HAP-1 (cell line): ENCODE measurements at regions not wholly inside any gene's neighbourhood (a gene's known extent, or its start where the extent isn't known, plus 50 kb on each side); places are given as distances from the start of the nearest gene placed in this dataset.
A peak's percentile ranks its signal among the peaks of the same experiment; 100 is the strongest.
"Not testable (repeated sequence)": the region's sequence is repeated elsewhere in the genome, so short reads cannot be mapped to it uniquely, and the experiment has no call there.

Experiments used
- DNase-seq, 2 experiments: peaks; one replicate each; pipeline ENCODE4 v3.0.0-alpha.2; 2016 to 2020; ENCODE audit warnings: low spot score in 2 of 2
- H3K27me3 ChIP-seq: fragments of 250-450 bp; sonication (Bioruptor Pico); 2 replicates; pipeline ENCODE4 v1.5.1; 2020; ENCODE audit warnings: low read depth, mild to moderate bottlenecking, moderate library complexity
- H3K36me3 ChIP-seq: fragments of 250-450 bp; sonication (Bioruptor Pico); replicated peaks from 2 replicates; pipeline ENCODE4 v1.5.1; 2020; ENCODE audit warnings: mild to moderate bottlenecking
- H3K4me1 ChIP-seq: fragments of 250-450 bp; sonication (Bioruptor Pico); 2 replicates; pipeline ENCODE4 v1.5.1; 2020; ENCODE audit warnings: mild to moderate bottlenecking
- H3K4me3 ChIP-seq: fragments of 250-450 bp; sonication (Bioruptor Pico); 2 replicates; pipeline ENCODE4 v1.5.1; 2020; ENCODE audit warnings: mild to moderate bottlenecking, moderate library complexity
- H3K9me3 ChIP-seq: fragments of 250-450 bp; sonication (Bioruptor Pico); 2 replicates; pipeline ENCODE4 v1.5.1; 2020; ENCODE audit warnings: mild to moderate bottlenecking, moderate library complexity
- in situ Hi-C: fragments of 300-500 bp; cut with MboI; formaldehyde crosslinking; loops from 3 replicates; pipeline ENCODE4 v1.14.3; 2020; ENCODE audit warnings: low sequenced_read_pairs, inconsistent platforms, mixed read lengths

DNA sequence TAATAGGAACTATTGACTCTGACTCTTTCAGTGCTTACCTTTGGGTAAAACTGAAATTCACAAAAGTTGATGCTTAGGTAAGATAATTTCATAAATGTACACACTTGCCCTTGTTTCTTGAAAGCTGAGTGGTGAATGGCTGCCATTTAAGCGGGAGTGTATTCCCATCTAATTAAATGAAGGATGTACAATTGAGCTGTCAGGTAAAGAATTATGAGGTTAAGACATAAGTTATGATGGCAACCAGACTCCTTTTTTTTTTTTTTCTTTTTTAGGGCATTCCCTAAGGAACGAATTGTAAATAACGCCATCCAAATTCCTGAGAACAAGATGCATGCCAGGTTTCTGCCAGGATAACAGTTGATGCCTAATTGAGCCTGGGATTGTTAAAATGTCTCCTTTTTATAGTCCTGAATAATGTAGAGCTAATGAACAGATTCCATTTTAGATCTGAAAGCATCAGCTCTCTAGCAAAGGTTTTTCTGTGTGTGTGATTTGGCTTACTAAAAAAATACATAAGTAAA lies 199.7 kb downstream of the ISL1 start:
- Histone ChIP-seq H3K4me3 (no peak overlapping the region), H3K36me3 (no peaks in the 10 kb centered on the region), H3K27me3 (no peaks in the 10 kb centered on the region), H3K9me3 (no peaks in the 10 kb centered on the region), H3K4me1 (peaks cover 8% of the 10 kb centered on the region)
- in situ Hi-C loops, result no loop called here
- DNase-seq, result no peak

DNA sequence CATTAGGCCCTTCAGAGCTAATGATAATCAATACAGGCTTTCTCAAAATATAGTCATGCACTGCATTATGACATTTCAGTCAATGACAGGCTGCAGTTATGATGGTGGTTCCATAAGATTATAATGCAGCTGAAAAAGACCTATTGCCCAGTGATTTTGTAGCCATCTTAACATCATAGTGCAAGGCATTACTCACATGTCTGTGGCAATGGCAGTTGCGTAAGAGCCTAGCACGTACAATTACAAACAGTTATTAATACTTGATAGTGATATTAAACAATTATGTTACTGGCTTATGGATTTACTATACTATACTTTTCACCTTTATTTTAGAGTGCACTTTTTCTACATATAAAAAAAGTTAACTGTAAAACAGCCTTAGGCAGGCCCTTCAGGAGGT lies 214.8 kb downstream of the ISL1 start:
- H3K27me3 ChIP-seq, result no peaks in the 10 kb centered on the region
- H3K4me1 ChIP-seq, result no peaks in the 10 kb centered on the region
- no peaks in the 10 kb centered on the region for H3K36me3 ChIP-seq
- no peak overlapping the region for H3K4me3 ChIP-seq
- DNase-seq, result no peak
- H3K9me3 ChIP-seq, result no peaks in the 10 kb centered on the region
- in situ Hi-C loops, result no loop called here

DNA sequence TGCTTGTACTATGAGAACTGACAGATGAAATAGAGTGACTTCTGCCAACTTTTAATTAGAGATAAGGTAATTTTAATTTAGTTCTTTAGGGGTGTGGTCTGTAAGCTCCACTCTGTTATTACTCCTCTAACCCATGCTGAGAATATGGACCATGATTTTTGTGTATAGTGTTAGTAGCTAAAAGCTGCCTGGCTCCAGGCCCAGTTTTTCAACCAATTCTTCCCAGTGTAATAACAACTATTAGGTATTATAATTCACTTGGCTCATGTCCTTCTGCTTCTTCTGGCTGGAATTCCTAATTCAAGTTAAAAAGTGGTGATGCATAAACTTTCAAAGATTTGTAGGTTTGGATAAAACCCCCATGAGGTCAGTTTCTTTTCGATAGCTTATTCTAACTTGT lies 216.3 kb downstream of the ISL1 start:
- no peak for DNase-seq
- no peaks in the 10 kb centered on the region for H3K4me1 ChIP-seq
- H3K4me3 ChIP-seq, result no peak overlapping the region
- no peaks in the 10 kb centered on the region for H3K9me3 ChIP-seq
- in situ Hi-C loops, result no loop called here
- H3K36me3 ChIP-seq, result no peaks in the 10 kb centered on the region
- no peaks in the 10 kb centered on the region for H3K27me3 ChIP-seq

DNA sequence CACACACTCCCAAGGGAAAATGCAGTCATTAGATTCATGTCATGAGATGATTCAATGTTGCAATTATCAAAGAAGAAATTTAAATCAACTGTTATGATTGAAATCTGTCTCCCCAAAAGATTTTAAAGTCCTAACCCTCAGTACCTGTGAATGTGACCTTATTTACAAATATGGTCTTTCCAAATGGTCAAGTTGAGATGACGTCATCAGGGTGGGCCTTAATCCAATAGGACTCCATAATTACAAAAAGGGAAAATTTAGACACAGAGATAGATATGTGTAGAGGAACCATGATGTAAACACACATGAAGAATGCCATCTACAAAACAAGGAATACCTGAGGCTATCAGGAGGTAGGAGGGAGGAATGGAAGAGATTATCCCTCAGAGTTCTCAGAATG lies 221.1 kb downstream of the ISL1 start:
- DNase-seq, result no peak
- in situ Hi-C loops, result no loop called here
- no peak overlapping the region for H3K4me3 ChIP-seq
- H3K27me3 ChIP-seq, result no peaks in the 10 kb centered on the region
- no peaks in the 10 kb centered on the region for H3K9me3 ChIP-seq
- H3K4me1 ChIP-seq, result no peaks in the 10 kb centered on the region
- no peaks in the 10 kb centered on the region for H3K36me3 ChIP-seq

DNA sequence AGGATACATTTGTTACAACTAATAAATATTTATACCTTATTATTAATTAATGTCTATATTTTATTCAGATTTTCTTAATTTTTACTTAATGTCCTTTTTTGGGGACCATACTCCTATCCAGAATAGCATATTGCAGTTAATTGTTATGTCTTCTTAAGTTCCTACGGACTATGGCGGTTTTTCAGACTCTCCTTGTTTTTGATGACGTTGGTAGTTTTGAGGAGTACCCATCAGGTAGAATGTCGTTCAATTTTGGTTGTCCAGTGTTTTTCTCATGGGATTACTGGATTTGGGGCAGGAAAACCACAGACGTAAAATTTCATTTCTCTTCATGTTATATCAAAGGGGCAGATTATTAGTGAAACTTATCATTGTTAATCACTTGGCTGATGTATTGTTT lies 223.7 kb downstream of the ISL1 start:
- Histone ChIP-seq H3K9me3 (no peaks in the 10 kb centered on the region), H3K36me3 (no peaks in the 10 kb centered on the region), H3K4me1 (no peaks in the 10 kb centered on the region), H3K4me3 (no peak overlapping the region), H3K27me3 (no peaks in the 10 kb centered on the region)
- in situ Hi-C loops, result no loop called here
- DNase-seq, result no peak

DNA sequence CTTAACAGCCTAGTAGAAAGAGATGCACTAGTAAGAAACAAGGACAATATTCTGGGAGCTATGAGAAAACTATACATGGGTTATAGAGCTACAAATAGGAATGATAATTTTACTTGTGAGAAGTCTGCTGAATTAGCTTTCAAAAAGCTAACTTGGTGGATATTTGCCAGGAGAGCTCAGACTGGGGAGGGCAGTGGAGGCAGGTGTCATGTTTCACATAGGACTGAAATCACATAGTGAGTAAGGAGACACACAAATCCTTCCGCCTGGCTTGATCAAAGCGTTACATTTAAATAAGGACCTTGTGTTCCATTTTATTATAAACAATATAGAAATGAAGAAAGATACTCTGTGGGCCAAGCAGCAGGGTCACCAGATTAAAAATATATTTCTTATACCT lies 235.0 kb downstream of the ISL1 start:
- DNase-seq, result no peak
- H3K27me3 ChIP-seq, result no peaks in the 10 kb centered on the region
- no peaks in the 10 kb centered on the region for H3K36me3 ChIP-seq
- H3K4me1 ChIP-seq, result peaks cover 29% of the 10 kb centered on the region
- H3K9me3 ChIP-seq, result no peaks in the 10 kb centered on the region
- in situ Hi-C loops, result no loop called here
- no peak overlapping the region for H3K4me3 ChIP-seq

DNA sequence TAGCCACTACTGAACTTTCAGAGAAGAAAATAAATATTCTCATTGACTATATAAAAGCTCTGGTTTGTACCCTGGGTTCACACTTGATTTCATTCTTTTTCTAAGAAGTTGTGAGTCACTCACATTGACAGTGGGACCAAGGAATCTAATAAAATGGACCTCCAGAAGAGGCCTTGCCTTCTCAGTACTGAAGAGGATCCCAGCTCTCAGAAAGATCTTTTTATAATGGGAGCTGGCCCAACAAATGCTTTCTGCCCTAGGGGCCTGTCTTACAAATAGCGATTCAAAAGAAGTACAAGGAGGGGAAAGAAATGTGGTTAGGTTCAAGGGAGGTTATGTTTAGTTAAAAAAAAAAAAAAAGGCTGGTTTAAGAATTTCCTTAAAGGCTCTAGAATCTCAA lies 237.9 kb downstream of the ISL1 start:
- Histone ChIP-seq H3K27me3 (no peaks in the 10 kb centered on the region), H3K4me3 (no peak overlapping the region), H3K4me1 (peaks cover 29% of the 10 kb centered on the region), H3K36me3 (no peaks in the 10 kb centered on the region), H3K9me3 (no peaks in the 10 kb centered on the region)
- in situ Hi-C loops, result no loop called here
- DNase-seq, result peak; percentile 72 to 92

DNA sequence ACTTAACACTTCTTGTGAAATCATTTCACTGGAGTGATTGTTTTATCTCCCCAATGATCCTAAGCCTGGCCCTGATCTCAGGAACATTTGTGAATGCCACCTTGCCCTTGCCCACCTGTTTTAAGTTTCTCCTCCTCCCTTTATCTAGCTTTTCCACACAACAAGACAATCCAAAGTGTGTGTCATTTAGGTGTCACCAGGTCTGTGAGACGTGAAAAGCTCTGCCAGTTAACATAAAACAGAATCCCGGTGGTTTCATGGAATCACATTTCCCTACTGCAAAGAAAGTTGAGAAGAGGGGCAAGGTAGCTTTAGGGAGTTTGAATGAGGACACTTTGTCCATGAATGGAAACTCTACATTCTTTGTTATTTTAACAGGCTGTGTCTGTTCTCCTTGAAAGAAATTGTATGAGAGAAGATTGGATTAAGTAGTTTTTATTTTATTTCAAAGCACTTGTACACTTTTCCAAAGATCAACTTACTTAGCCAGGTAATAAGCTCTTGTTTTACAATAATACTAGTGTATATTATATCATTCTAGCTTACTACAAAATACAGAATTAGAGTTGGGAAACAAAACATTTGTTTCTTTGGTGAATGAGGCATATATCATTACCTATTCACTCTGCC lies 239.0 kb downstream of the ISL1 start:
- Histone ChIP-seq H3K4me3 (no peak overlapping the region), H3K27me3 (no peaks in the 10 kb centered on the region), H3K9me3 (no peaks in the 10 kb centered on the region), H3K4me1 (peaks cover 29% of the 10 kb centered on the region), H3K36me3 (no peaks in the 10 kb centered on the region)
- in situ Hi-C loops, result no loop called here
- DNase-seq, result peak; percentile 18 to 92

DNA sequence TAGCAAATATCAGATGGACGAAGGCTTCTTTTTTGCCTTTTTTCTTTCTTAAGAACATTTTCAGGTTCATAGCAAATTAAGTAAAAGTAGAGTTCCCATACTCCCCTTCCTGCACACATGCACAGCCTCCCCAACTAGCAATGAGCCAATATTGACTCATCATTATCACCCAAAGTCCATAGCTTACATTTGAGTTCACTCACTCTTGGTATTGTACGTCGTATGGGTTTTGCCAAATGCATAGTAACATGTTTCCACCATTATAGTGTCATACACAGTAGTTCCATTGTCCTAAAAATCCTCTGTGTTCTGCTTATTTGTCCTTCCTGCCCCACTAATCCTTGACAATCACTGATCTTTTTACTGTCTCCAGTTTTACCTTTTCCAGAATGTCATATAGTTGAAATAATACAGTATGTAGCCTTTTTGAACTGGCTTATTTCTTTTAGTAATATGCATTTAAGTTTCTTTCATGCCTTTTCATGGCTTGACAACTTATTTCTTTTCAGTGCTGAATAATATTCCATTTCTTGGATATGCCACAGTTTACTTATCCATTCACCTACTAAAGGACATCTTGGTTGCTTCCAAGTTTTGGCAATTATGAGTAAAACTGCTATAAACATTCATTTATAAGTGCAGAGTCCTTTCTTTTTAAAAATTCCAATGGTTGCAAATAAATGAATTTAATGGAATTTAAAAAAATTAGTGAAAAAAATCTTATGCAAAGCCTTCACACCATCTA lies 242.1 kb downstream of the ISL1 start:
- H3K36me3 ChIP-seq, result no peaks in the 10 kb centered on the region
- in situ Hi-C loops, result no loop called here
- no peak for DNase-seq
- no peaks in the 10 kb centered on the region for H3K9me3 ChIP-seq
- H3K27me3 ChIP-seq, result no peaks in the 10 kb centered on the region
- no peak overlapping the region for H3K4me3 ChIP-seq
- peaks cover 22% of the 10 kb centered on the region for H3K4me1 ChIP-seq

DNA sequence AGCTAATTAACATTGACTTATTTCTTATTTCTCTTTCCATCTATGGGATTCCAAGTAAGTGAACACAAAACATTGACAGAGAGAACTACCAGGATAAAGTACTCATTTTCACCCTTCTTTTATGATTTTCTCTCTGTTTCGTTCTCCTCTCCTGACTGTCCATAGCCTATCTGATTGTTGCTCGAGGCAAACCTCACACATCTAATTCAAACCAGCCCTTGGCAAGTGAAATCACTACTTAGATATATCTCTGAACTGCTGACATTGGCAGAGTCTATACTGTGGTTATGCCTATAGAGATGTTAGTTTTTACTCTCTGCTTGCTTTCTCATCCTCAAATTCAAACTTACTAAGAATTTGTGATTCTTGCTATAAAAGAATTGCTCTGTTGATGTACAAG lies 248.8 kb downstream of the ISL1 start:
- Histone ChIP-seq H3K4me3 (no peak overlapping the region), H3K9me3 (no peaks in the 10 kb centered on the region), H3K27me3 (no peaks in the 10 kb centered on the region), H3K4me1 (peaks cover 2% of the 10 kb centered on the region; the same call in 1 of the 2 replicates), H3K36me3 (no peaks in the 10 kb centered on the region)
- in situ Hi-C loops, result no loop called here
- DNase-seq, result no peak

DNA sequence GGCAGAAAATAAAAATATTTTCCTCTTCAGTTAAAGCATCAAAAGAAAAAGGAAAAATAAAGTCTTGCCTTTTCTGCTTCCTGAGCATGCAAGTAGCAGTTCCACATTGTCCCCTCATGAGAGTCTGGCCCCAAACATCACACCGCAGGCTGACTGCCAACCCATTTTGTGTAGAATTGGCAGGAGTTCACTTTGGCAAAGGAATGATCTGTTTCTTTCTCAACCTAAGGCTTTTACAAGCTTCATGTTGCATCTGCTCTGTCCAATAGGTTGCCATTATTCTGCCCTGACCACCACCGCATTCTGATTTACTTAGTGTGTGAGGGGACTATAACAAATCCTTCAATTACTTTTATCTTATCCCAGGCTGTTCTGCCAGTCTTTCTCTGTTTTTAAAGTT lies 249.5 kb downstream of the ISL1 start:
- H3K9me3 ChIP-seq, result no peaks in the 10 kb centered on the region
- H3K36me3 ChIP-seq, result no peaks in the 10 kb centered on the region
- peaks cover 2% of the 10 kb centered on the region; the same call in 1 of the 2 replicates for H3K4me1 ChIP-seq
- no peak overlapping the region for H3K4me3 ChIP-seq
- DNase-seq, result no peak
- H3K27me3 ChIP-seq, result no peaks in the 10 kb centered on the region
- in situ Hi-C loops, result no loop called here

DNA sequence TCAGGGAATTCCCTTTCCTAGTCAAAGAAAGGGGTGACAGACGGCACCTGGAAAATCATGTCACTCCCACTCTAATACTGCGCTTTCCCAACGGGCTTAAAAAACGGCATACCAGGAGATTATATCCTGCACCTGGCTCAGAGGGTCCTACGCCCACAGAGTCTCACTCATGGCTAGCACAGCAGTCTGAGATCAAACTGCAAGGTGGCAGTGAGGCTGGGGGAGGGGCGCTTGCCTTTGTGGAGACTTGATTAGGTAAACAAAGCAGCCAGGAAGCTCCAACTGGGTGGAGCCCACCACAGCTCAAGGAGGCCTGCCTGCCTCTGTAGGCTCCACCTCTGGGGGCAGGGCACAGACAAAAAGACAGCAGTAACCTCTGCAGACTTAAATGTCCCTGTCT lies 253.7 kb downstream of the ISL1 start:
- H3K27me3 ChIP-seq, H3K4me1 ChIP-seq, H3K9me3 ChIP-seq, H3K4me3 ChIP-seq, H3K36me3 ChIP-seq, in situ Hi-C loops: not testable (repeated sequence)
- DNase-seq, result peak in 1 of 2 experiments; percentile 61

DNA sequence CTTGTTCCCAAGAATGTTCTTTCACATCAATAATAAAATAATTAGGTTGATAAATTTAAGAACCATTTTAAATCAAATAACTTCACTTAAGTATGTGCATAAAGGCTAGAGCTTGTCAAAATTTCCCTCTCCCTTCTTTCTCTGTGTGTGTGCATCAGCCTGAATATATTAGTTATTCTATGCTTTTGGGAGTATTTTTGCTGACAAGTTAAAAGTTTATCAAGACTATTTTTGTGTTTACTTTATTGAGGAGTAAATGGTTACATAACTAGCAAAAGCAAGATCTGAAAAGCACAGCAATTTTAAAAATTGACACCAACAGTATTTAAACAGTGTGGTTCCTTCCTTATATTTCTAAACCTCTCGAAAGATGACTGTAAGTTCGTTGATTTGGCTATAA lies 261.7 kb downstream of the ISL1 start:
- Histone ChIP-seq H3K9me3 (peaks cover 2% of the 10 kb centered on the region), H3K36me3 (no peaks in the 10 kb centered on the region), H3K4me3 (no peak overlapping the region), H3K27me3 (no peaks in the 10 kb centered on the region), H3K4me1 (no peaks in the 10 kb centered on the region)
- no peak for DNase-seq
- in situ Hi-C loops, result no loop called here

DNA sequence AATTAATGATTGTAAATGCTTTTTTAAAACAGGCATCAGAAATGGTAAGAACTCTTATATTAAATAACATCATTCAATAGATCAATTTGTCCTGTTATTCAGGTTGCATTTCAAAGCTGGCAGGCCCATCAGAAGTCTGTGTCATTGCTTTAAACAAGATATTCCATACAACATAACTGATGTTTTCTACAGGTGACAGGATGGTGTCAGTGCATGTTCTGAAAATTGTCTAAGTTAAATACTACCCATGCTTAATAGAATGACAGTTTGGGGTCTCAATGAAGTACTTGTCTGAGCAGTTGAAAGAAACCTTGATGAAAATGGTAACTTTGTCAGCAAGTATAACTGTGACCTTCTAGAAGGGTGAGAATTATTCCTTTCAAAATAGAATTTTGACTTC lies 263.2 kb downstream of the ISL1 start:
- in situ Hi-C loops, result no loop called here

More for the DNA sequence above, 263.2 kb downstream of the ISL1 start:
- DNase-seq, result no peak
- H3K36me3 ChIP-seq, result no peaks in the 10 kb centered on the region
- no peaks in the 10 kb centered on the region for H3K4me1 ChIP-seq
- no peak overlapping the region for H3K4me3 ChIP-seq
- H3K9me3 ChIP-seq, result peaks cover under 1% of the 10 kb centered on the region; the same call in 1 of the 2 replicates
- H3K27me3 ChIP-seq, result no peaks in the 10 kb centered on the region
